GM12865 (cell line): ENCODE measurements at regions not wholly inside any gene's neighbourhood (a gene's known extent, or its start where the extent isn't known, plus 50 kb on each side); places are given as distances from the start of the nearest gene placed in this dataset.
"Not testable (repeated sequence)": the region's sequence is repeated elsewhere in the genome, so short reads cannot be mapped to it uniquely, and the experiment has no call there.

Experiments
- DNase-seq: peaks from one replicate; pipeline ENCODE4 v3.0.0; 2010; ENCODE audit warnings: low read depth
- H3K4me3 ChIP-seq: 2 replicates; pipeline ENCODE4 v1.5.1; 2011; ENCODE audit warnings: mild to moderate bottlenecking, low read depth, low read length, control low read depth
- CTCF ChIP-seq: IDR thresholded peaks from 2 replicates; pipeline ENCODE4 v1.5.1; 2011; ENCODE audit warnings: low read length, control low read depth, low read depth, inconsistent platforms; ENCODE audit not compliant: insufficient read depth; ENCODE audit errors: missing control alignments

- H3K4me3 ChIP-seq, result no peak overlapping the region
- DNase-seq, result no peak
- no peak for TF ChIP-seq CTCF
Observed at GRCh38 chr5:102678267-102679058, 76.6 kb upstream of the PAM start.

- no peak overlapping the region for H3K4me3 ChIP-seq
- DNase-seq, result peak; percentile 71
- peak; percentile 84 for TF ChIP-seq CTCF
Observed at GRCh38 chr5:102681403-102681983, 73.6 kb upstream of the PAM start.

GRCh38 chr5:102682101-102682647 lies 72.9 kb upstream of the PAM start:
- H3K4me3 ChIP-seq, result no peak overlapping the region
- no peak for TF ChIP-seq CTCF
- no peak for DNase-seq

GRCh38 chr5:102688076-102688475 lies 67.0 kb upstream of the PAM start:
- H3K4me3 ChIP-seq, DNase-seq: not testable (repeated sequence)

- not testable (repeated sequence) for H3K4me3 ChIP-seq, DNase-seq
Observed at GRCh38 chr5:102688581-102689342, 66.3 kb upstream of the PAM start.

GRCh38 chr5:102690910-102691309 lies 64.2 kb upstream of the PAM start:
- H3K4me3 ChIP-seq, result no peak overlapping the region
- DNase-seq, result no peak
- no peak for TF ChIP-seq CTCF

- H3K4me3 ChIP-seq, result no peak overlapping the region
- DNase-seq, result no peak
- TF ChIP-seq CTCF, result no peak
Observed at GRCh38 chr5:102691434-102691833, 63.7 kb upstream of the PAM start.
